Jurkat, Clone E6-1 (cell line): ENCODE measurements at regions not wholly inside any gene's neighbourhood (a gene's known extent, or its start where the extent isn't known, plus 50 kb on each side); places are given as distances from the start of the nearest gene placed in this dataset.
"Not testable (repeated sequence)": the region's sequence is repeated elsewhere in the genome, so short reads cannot be mapped to it uniquely, and the experiment has no call there.

Experiments
- DNase-seq: peaks from one replicate; pipeline ENCODE4 v3.0.0-alpha.2; 2011; ENCODE audit warnings: low read depth, low spot score
- H3K4me3 ChIP-seq: 2 replicates; pipeline ENCODE4 v1.5.1; 2011; ENCODE audit warnings: mild to moderate bottlenecking, low read length, control low read depth, moderate library complexity

DNA sequence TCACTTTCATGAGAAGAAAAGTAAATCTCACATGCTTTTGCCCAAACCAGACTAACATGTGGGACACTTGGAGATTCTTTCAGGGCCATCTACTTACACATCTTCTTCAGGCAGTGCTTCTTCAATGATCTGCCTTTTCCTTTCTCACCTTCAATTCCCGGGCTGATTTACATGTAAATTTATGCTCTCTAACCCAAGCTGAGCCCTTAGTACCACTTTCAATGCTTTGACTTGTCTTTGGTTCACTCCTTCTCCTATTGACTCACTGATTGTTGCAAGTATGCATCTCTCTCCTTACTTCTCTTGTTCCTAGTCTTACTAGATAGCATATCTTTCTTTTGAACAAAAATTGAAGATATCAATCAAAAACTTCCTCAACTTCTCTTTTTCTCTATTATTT lies 154.2 kb upstream of the DEPDC1 start:
- DNase-seq = no peak
- no peak overlapping the region for H3K4me3 ChIP-seq

DNA sequence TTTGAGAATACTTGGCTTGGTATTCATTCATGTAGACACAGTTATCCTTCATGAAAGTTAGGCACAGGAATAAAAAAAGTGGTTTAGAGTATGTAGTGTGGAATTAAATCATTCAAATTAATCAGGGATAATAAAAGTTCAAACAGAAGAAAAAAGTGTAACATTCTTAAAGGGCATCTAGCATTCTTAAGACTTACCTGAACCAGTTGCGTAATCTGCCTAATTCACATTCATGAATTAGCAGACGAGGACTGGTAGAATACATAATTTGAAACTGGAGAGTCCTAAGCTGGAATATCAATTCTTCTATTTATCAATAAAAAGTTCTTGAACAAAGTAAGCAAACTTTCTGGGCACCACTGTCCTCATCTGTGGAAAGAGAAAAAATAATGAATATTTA lies 157.0 kb upstream of the DEPDC1 start:
- H3K4me3 ChIP-seq = no peak overlapping the region
- no peak for DNase-seq

DNA sequence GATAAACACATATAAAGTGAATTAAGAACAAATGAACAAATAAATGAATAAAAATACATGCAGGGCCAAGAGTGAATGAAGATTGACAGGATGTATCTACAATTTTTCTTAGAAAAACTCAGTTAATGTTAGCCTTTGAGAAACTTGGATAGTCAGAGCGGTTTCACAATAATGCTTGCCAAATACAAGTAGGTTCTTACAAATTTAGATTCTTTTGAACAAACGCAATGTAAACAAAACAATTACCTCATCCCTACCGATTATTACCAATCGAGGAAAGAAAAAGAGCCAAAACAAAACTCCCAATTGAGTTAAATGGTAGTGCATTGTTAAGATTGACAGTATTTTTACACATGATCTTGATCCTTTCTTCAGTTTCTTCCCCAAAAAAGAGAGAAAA lies 176.9 kb upstream of the DEPDC1 start:
- no peak for DNase-seq
- H3K4me3 ChIP-seq = no peak overlapping the region

DNA sequence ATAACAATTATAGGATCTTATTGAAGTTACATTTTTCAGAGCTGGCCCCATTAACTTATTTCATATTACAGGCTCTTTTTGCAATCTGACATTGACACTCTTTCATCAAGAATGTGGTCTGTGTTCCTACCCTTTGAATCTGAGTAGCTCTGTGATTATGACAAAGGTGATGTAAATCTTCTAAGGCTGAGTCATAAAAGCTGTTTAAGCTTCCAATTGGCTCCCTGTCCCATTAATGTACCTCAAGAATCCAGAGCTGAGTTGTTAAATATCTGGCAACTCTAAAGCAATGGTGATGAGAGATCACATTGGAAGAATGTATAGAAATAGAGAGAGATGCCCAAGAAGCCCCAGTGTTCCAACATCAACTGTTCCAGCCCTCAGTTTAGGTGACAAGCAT lies 178.5 kb upstream of the DEPDC1 start:
- no peak overlapping the region for H3K4me3 ChIP-seq
- no peak for DNase-seq

DNA sequence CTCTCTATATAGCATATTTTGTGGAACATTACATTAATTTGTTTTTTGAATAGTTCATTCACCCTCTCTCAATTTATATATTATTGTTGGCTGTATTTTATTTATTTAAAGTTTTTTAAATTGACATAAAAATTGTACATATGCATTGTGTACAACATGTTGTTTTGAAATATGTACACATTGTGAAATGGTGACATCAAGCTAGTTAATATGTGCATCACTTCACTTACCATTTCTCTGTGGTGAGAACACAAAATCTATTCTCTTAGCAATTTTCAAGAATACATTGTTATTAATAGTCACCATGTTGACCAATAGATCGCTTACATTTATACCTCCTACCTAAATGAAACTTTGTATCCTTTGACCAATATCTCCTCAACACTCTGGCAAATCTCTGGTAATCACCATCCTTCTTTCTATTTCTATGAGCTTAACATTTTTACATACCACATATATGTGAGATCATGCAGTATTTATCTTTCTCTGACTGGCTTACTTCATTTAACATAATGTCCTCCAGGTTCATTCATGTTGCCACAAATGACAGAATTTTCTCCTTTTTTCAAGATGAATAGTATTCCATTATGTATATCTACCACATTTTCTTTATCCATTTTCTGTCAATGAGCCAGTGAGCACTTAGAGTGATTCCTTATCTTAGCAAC lies 180.9 kb upstream of the DEPDC1 start:
- H3K4me3 ChIP-seq = no peak overlapping the region
- DNase-seq = no peak

DNA sequence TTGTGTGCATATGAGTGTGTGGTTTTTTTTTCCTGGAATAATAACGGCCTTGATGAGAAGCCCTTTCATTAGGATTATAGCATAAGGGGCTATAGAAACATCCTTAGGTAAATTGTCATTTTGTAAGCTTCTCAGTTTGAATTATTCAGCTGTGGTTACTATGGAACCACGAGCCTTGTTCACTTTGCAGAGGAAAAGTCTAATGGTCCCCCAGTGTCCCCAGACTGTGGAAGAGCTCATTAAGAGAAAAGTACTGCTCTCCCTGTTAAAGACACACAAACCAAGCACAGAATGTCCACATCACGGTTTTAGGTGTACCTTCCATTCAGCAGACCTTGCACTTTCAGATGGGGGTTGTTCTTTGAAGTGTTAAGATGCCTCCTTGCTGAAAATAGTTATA lies 199.3 kb upstream of the DEPDC1 start:
- no peak for DNase-seq
- H3K4me3 ChIP-seq = no peak overlapping the region

DNA sequence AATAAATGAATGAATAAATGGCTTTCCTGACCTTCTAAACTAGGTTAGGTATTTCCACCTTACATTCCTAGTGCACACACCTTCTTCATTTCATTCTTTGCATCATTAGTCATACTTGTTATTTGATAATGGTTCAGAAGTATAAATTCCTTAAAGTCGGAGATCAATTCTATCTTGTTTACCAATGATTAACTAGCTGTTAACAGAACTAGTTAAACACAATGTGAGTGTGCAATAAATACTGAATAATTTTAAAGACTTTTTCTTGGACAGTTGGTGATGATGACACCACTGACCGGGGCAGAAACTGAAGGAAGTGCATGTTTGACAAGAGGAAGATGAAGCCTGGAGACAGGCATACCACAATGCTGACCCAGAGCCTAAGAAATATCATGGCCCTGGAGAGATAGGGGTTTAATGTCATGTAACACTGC lies 207.1 kb upstream of the DEPDC1 start:
- no peak for DNase-seq
- H3K4me3 ChIP-seq = no peak overlapping the region

DNA sequence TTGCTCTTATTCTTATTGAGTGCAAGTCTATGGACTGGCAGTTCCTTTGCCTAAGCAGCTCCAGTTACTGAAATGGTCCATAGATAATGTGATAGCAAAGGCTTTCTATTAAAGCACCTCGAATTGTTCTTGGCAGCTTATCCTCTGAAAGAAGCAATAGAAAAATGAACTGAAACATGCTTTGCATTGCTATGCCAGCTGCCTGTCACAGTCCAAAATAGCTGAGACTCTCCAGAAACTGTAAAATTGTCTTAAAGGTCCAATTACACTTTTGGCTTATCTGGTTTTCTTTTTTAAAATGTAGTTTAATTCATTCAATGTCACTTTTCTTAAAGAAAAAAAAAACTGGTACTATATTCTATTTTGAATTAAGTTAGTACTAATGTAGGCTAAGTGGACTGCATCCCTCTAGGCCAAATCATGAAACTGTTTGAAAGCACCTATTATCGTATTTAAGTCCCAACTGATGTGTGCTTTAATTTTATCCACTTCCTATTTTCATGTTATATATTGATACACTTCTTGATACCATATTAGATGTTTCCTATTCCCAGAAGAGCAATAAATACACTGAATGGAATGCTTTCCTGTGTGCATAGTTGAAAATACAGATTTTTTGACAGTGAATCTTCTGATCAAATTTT lies 208.0 kb upstream of the DEPDC1 start:
- H3K4me3 ChIP-seq = no peak overlapping the region
- DNase-seq = no peak

DNA sequence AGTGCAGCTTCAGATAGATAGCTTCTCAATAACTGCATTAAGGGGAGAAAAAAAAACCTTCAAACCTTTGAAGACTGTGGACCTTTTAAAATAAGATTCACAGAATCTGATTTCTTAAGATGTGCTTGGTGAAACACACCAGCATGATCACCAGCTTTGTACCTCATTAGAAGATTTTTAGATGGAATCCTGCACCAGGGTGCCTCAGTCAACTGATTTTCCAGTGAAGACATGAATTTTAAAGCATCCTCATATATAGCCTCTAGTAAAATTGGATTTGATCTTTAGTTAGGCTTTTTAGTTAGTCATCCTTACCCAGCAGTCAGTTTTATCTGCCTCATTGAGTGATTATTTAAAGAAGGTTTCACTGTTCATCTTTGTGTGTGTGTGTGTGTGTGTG lies 208.6 kb upstream of the DEPDC1 start:
- no peak overlapping the region for H3K4me3 ChIP-seq
- DNase-seq = no peak

DNA sequence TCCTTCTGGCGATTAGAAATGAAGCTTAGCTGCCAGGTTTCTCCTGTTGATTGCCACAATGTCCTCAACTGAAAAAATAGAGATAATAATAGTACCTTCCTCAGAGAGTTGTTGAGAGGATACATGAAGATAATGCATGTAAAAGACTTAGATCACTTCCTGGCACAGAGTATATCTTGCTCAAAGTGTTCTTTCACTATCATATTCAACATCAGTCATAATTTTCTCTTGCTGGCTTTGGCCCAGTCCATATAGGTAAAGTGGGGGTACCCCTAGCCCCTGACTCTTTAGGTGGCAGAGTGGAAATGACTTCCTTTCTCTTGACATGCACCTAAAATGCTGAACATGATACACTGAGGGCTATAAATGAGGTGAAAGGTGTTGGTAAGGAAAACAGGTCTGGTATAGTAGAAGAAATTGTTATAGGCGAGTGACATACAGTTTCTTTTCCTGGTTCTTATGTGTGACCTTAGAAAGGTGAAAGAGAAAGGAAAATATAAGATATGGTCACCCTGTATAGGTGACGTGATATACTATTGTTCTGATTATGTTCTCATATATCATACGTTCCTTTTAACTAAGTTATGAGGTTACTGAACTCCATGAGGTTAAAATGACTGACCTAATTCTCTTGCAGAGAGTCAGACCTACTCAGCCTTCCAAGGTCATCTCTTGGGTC lies 209.9 kb upstream of the DEPDC1 start:
- H3K4me3 ChIP-seq = no peak overlapping the region
- no peak for DNase-seq

DNA sequence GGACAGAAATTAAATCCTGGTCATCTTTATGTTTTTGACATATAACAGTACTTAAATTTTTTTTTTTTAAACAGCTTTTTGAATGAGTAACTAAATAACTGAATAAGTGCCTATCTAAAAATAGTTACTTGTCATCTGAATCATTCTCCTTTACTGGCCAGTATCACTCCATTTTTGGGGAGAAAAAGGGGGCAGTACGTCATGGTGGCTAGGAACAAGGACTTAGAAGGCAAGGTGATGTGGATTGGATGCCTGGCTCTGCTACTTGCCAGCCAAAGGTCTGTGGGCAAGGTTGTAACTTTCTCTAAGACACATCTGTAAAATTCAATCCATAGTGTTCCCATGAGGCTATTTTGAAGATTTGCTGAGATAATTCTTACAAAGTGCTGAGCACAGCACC lies 220.4 kb upstream of the DEPDC1 start:
- DNase-seq = no peak
- no peak overlapping the region for H3K4me3 ChIP-seq

DNA sequence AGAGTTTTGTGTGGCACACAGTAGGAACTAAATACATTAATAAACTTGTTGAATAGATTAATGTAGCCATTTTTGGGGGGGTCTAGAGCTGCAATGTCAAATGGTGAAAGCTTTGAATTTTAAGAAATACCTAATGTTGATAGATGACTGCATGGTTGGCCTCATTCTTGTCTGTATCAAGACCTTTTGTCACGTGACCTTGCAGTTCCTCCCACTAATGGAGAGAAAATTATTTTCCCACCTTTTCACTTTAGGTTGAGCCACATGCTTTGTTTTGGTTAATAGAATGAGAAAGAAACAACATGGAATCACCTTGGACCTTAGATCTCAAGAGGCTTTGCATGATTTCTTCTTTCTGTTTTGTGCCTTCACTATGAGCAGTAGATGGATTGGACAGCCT lies 223.6 kb upstream of the DEPDC1 start:
- no peak for DNase-seq
- no peak overlapping the region for H3K4me3 ChIP-seq

DNA sequence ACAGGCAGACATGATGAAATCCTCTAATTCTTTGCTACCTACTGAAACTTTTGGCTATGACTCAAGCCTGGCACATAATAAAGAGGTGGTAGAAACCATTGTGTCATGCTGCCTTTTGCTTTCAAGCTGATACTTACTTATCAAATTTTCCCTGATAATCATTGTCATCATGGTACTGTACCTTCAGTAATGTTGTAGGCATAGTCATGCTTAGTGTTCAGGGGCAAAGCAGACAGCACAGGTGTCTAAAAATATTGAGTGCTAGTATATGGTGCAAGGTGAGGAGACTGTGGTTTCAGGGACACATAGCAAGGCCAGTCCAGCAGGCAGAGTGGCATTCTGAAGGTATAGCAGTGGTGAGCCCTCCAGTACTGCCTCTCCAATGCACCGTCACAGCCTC lies 226.9 kb upstream of the DEPDC1 start:
- H3K4me3 ChIP-seq = no peak overlapping the region

DNA sequence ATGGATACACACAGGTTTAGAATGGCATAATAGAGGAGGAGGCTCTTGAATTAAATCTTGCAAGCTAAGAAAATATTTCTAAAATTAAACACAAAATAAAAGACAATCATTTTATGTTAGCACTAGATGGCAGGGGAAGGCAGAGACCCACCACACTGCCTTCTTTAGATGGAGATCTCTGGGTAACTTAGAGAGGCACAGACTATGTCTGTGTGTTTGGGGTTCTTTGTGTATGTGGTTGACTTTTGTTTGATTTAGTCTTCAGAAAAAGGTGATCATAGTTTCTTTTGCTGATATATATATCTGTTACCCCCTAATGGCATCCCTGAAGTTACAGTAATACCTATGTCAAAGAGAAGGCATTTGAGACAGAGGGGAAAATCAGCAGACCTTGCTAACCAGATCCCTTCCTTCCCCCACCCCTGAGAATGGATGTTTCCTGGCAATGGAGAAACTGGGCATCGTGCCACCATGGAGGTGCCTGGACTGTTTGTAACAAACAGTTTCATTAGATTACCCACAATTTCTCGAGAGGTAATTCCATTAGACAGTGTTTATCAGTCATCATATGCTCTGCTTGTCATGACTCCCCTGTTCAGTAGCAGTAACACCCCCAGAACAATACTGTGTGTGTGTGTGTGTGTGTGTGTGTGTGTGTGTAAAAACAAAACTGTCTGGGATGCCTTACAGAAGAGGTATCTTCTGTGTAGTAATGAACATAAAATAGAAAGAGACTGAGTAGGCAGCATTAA lies 228.3 kb upstream of the DEPDC1 start:
- no peak overlapping the region for H3K4me3 ChIP-seq
- no peak for DNase-seq

More for the DNA sequence above, 226.9 kb upstream of the DEPDC1 start:
- DNase-seq = no peak

DNA sequence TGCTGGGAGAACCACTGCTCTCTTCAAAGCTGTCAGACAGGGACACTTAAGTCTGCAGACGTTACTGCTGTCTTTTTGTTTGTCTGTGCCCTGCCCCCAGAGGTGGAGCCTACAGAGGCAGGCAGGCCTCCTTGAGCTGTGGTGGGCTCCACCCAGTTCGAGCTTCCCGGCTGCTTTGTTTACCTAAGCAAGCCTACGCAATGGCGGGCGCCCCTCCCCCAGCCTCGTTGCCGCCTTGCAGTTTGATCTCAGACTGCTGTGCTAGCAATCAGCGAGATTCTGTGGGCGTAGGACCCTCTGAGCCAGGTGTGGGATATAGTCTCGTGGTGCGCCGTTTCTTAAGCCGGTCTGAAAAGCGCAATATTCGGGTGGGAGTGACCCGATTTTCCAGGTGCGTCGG lies 242.6 kb upstream of the DEPDC1 start:
- DNase-seq, H3K4me3 ChIP-seq: not testable (repeated sequence)

DNA sequence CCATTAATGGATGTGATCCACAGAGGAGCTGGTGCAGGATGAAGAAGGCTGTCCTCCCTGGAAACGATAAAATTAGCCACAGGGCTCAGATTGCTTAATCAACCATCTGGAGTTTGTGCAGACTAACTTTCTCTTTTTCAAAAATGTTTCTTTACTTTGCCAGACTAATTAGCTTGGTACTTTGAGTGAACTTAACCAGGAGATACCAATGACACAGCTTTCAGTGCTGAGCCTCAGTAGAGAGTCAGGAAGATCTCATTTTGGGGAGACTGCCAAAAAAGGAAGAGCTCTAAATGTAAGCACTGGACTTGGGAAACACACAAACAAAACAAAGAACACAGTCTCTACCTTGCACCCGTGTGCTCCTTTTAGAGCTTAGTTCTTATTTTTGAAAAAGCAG lies 248.1 kb upstream of the DEPDC1 start:
- DNase-seq = no peak
- H3K4me3 ChIP-seq = no peak overlapping the region

DNA sequence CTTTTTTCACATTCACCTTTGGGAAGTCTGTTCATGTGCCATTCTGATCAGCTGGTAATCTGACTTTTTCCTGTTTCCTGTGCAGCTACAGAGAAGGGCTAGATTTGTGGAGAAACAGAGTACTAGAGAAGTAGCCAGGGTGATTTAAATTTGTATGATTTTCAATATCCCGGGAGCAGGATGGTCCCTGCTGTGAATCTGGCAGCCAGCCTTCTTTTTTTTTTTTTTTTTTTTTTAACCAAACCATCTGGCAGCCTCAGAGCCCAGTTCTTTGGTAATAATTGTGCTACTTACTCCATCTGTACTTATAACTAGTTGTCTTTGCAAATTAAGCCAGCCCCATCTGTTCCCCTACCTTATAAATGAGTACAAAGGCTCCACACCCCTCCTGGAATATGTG lies 248.6 kb upstream of the DEPDC1 start:
- H3K4me3 ChIP-seq = no peak overlapping the region
- DNase-seq = no peak

DNA sequence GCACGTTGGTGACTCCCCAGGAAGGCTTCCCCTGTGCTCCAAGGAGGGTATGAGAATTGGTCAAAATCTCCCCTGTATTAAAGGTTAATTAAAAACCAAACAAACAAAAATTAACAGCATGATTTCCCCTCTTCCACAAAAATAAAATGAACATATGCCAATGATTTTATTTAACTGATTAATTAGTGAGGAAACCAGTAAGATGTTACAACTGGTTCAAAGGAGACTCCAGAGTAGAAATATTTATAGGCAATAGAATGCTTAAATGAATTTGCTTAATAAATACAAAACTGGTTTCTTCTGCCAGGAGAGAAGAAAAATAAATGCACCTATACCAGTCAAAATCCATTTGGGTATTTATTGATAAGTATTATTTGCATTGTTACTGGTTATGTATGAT lies 249.5 kb upstream of the DEPDC1 start:
- DNase-seq = no peak

DNA sequence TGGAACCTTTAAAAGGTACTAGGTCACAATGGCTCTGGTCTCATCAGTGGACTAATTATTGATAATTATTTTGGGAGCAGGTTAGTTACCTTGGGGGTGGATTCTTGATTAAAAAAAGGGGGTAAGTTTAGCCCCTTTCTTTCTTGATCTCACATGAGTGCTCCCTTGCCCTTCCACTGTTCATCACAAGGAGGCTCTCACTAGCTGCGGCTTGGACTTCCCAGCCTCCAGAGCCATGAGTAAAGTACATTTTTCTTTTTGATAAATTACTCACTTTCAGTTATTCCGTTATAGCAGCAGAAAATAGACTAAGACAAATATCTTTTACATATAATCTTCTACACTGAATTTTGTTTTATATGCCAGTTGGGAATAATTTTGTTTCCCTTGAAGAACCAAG lies 254.8 kb upstream of the DEPDC1 start:
- H3K4me3 ChIP-seq = no peak overlapping the region
- no peak for DNase-seq

More for the DNA sequence above, 249.5 kb upstream of the DEPDC1 start:
- H3K4me3 ChIP-seq = no peak overlapping the region

DNA sequence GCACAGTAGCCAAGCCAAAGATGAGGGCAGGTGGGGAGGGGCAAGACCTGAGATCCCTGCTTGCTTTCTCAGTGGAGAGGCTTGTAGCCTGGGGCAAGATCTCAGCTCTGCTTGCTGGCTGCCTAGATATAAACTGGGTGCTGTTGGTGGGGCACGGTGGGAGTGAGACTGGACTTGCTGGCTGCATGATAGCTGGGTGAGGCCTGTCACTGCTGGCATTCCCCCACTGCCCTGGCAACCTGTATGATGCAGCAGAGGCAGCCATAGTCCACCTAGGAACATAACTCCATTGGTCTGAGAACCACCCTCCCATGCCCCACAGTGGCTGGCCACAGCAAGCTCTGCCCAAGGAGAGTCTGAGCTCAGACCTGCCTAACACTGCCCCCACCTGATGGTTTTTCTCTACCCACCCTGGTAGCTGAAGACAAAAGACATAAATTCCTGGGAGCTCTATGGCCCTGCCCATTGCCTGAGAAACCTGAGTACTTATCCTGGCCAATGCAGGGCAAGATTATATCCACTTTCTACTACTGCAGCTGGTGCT lies 261.9 kb upstream of the DEPDC1 start:
- H3K4me3 ChIP-seq = no peak overlapping the region
- DNase-seq = no peak
